GM12872 (cell line): ENCODE measurements at regions not wholly inside any gene's neighbourhood (a gene's known extent, or its start where the extent isn't known, plus 50 kb on each side); places are given as distances from the start of the nearest gene placed in this dataset.

Experiments used
- CTCF ChIP-seq: IDR thresholded peaks from 3 replicates; pipeline ENCODE4 v1.5.1; 2011; ENCODE audit warnings: low read depth, mild to moderate bottlenecking, low read length, moderate library complexity; ENCODE audit not compliant: insufficient read depth

DNA sequence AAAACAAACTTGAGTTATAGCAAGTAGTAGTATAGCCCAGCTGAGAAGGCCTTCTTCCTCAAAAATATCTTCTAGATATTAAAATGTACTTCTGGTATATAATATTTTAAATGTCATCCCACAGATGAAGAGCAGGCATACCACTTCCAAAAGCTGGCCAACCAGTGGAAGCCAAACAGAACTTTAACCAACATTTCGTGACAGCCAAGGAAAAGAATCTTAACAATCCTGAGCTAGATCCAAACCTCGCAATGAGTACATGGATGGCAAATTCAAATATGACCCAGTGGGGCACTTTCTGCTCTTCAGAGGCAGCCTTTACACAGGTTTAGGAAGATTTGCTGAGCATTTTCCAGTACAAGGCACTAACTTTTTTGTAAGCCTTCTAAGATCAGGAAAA lies 91.8 kb upstream of the ACO1 start:
- no peak for TF ChIP-seq CTCF

GRCh38 chr9:32293091-32293490 lies 91.4 kb upstream of the ACO1 start:
- TF ChIP-seq CTCF, result no peak

- TF ChIP-seq CTCF, result no peak
These were observed 90.3 kb upstream of the ACO1 start for GRCh38 chr9:32294106-32294505.

DNA sequence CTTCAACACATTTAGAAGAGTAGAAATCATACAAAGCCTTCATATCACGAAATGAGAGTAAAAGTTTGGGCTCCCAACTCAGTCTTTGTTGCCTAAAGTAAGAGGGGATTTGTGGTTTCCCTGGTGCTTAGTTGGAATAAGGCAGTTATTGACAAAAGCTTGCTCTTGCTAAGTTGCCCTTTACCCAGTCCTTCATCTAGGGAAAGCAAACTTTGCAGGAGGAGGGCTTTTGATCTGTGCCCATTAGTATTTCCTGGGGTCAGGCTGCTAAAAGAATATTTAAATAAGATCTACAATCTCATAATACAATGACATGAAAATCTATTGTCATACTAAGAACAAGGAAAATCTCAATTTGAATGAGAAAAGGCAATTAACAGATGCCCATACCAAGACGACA lies 84.1 kb upstream of the ACO1 start:
- TF ChIP-seq CTCF, result no peak

- TF ChIP-seq CTCF, result no peak
These were observed 79.9 kb upstream of the ACO1 start for GRCh38 chr9:32304495-32304894.

GRCh38 chr9:32306006-32306405 lies 78.4 kb upstream of the ACO1 start:
- TF ChIP-seq CTCF, result no peak

GRCh38 chr9:32319312-32319929 lies 65.0 kb upstream of the ACO1 start:
- TF ChIP-seq CTCF, result no peak
